Activated gamma-delta T cell (primary cell): ENCODE measurements at regions not wholly inside any gene's neighbourhood (a gene's known extent, or its start where the extent isn't known, plus 50 kb on each side); places are given as distances from the start of the nearest gene placed in this dataset.
"Not testable (repeated sequence)": the region's sequence is repeated elsewhere in the genome, so short reads cannot be mapped to it uniquely, and the experiment has no call there.

Experiments used
- DNase-seq: peaks from one replicate; lab custom pipeline; 2025; lab: John Stamatoyannopoulos, UW

DNA sequence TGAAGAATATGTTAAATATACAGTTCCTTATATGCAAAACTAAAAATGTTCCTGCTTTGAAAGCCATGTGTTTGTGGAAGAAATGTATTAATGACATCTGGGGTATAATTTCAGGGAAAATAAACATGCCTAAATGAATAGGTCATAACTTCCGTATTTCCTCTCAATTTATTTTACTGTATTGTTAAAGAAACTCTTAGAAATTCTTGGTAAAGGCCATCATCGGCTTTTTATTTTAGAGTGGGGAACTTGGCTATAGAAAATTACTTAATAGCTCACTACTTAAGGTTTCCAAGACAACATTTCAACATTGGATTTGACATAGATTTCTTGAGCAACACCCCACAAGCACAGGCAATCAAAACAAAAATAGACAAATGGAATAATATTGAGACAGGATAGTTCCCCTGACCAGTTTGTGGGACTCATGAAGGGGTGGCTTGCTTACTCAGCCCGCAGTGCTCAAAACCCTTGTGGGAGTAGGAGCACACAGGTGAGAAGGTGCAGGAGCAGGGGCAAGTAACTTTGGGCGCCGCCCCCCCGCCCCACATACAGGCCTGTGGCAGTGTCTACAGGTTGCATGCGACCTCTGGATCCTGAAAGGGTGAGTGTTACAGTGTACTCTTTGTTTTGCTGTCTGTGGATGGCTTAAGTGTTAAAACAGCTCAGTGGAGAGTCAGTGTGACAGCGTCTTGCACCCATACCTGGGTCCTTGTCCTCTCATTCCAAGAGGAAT lies 891.4 kb upstream of the C9orf72 start:
- no peak for DNase-seq

- DNase-seq = no peak
These were observed 898.0 kb upstream of the C9orf72 start for GRCh38 chr9:28471261-28471660.

GRCh38 chr9:28487561-28487960 lies 914.3 kb upstream of the C9orf72 start:
- no peak for DNase-seq

DNA sequence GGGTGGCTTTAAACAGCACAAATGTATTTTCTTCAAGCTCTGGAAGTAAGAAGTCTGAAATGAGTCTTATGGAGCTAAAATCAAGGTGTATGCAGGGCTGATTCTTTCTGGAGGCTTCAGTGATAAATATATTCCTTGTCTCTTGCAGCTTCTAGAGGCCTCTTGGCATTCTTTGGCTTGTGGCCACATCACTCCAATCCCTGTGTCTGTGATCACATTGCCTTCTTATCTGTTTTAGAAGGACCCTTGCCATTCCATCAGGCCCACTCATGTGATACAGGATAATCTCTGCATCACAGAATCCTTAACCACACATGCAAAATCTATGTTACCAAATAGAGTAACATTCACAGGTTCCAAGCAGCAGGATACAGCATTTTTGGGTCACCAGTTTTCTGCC lies 917.8 kb upstream of the C9orf72 start:
- DNase-seq = no peak

GRCh38 chr9:28498168-28498567 lies 924.9 kb upstream of the C9orf72 start:
- not testable (repeated sequence) for DNase-seq

DNA sequence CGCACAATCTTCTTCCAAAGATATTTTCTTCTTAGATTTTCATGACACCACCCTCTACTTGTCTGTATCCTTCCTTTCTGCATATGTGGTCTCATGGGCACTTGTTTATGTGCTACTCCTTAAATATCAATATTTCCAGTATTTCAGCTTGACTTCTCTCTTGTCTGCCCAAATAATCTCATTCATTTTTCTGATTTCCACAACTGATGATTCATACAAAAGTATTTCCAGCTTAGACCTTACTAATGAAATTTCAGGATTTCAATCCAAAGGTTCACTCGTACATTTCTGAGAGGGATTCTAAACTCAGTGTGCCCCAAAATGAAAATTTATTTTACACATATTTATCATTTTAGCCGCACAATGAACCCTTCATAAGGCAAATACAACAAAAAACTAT lies 928.9 kb upstream of the C9orf72 start:
- no peak for DNase-seq

GRCh38 chr9:28502741-28503140 lies 929.5 kb upstream of the C9orf72 start:
- no peak for DNase-seq

DNA sequence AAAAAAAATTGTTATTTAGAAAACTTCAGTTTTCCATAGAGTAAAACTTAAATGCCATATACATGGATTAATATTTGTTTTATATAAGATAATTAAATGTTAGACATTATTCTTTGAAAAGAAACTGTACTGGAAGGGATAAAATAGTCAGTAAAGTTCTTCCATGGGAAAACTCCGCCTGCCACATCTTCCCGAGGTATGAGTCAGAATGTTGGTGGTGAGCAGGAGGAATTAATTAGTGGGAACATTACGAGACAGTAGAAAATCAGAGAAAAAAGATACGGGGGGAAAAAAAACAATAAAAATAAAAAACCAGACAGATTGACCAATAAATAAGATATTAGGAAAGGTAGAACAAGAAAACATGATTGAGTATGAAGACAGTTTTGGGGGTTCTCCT lies 930.3 kb upstream of the C9orf72 start:
- no peak for DNase-seq

GRCh38 chr9:28518439-28518838 lies 945.2 kb upstream of the C9orf72 start:
- no peak for DNase-seq

GRCh38 chr9:28524309-28524708 lies 951.0 kb upstream of the C9orf72 start:
- DNase-seq = not testable (repeated sequence)

DNA sequence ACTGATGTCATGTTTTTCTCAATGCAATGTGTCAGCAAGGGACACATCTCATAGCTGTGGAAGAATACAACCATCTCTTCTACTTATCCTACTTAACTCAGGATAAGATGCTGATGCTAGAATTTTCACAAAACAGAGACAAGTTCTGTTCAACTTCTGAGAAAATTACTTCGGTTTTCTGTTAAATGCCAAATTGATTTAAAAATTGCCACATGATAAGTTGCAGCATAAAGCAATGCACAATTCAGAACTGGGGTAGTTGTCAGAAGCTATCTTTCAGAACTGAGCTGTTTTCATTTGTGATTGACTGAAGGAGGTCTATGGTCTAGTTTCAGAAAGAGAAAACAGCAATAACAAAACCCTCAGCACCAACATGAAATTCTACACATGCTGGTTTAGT lies 954.8 kb upstream of the C9orf72 start:
- DNase-seq = no peak

DNA sequence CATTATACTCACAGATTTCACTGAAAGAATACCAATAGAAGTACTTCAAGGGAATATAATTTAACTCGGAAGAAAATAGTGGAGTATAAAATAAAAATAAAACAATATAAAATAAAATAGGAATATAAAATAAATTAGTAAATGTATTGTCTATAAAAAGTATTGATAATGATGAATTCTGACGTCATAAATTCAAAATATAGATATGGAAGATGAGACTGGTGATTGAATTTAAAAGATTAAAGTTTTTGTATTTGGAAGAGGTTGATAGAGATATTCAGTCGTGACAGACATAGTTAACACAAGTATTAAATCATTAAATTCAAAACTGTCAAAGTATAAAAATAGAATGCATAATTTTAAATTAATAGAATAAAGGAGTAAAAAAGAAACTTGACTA lies 964.9 kb upstream of the C9orf72 start:
- no peak for DNase-seq

GRCh38 chr9:28539434-28540070 lies 966.3 kb upstream of the C9orf72 start:
- no peak for DNase-seq

GRCh38 chr9:28542928-28543327 lies 969.6 kb upstream of the C9orf72 start:
- no peak for DNase-seq

DNA sequence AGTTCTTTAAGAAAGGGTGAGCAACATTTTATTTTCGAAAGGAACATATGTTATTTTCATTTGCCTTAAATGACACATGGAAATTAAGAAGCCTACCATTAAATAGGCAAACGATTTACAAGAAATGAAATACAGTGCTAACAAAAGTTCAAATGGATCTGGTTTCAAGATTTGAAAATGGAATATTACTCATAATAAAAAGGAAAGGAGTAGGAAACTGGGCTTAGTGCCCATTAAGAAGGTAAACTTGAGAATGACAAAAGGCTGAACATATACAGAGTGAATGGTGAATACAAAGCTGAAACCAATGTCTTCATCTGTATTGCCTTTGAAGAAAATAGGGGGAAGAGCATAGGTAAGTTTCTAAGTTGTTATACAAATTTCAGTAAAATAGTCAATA lies 974.2 kb upstream of the C9orf72 start:
- DNase-seq = no peak

DNA sequence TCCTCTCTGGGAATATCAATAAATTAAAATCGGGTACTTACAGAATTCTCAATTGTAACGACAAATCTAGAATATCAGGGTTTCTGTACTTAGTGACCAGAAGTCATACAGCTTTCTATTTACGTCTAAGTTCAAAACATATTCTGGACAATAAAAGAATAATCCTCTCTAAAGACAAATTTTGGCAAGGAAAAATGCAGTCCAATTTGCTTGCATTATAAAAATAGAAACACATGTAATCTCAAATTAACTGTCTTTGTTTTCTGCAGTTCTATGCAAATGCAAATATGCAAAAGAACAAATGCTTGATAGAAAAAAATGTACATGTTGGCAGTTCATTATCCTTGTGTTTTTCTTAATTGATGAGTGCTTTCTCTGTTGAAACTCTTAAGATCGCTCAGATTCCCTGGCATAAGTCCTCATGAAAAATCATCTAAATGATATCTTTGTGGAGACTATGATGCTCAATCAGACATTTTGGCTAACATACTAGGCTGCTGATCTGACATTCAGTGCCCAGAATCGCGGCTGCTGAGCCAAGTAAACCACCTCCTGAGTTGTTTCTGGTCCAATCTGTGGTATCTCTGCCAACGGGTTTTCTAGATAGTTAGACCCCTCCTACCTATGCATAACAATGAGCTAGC lies 990.1 kb upstream of the C9orf72 start:
- no peak for DNase-seq

DNA sequence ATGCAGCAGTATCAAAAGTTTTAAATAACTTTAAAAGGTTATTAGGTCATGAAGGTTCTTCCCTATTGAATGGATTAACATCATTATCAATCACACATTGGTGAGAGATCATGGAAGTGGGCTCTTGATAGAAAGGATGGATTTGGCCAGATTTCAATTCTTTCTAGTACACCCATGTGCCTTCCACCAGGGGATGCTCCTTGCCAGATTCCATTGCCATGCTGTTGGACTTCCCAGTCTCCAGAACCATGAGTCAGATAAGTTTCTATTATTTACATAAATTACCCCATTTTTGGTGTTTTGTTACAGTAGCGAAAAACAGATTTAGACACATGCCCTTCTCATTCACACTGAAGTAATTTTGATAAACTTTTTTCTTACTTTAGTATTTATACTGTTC lies 1010.6 kb upstream of the C9orf72 start:
- no peak for DNase-seq

- DNase-seq = no peak
These were observed 1011.3 kb upstream of the C9orf72 start for GRCh38 chr9:28584542-28584941.

- no peak for DNase-seq
These were observed 1013.8 kb upstream of the C9orf72 start for GRCh38 chr9:28587052-28587451.

- DNase-seq = no peak
These were observed 1025.1 kb upstream of the C9orf72 start for GRCh38 chr9:28598408-28598807.

GRCh38 chr9:28600226-28600625 lies 1026.9 kb upstream of the C9orf72 start:
- no peak for DNase-seq

DNA sequence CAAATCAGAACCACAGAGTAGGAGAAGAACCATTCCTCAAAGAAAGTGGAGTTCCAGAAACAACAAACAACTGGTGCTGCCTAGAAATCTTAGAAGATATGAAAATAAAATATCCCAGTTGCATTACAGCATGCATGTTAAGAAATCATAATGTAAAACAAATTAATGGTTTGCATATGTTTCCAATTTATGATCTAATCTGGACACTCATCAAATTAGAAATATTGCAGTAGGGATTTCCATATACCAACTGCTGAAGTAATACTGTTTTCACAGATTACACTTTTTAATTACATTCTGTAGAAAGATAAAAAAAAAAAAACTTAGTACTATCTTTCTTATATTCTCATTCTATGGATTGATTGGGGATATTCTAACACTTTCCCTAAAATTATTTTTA lies 1034.6 kb upstream of the C9orf72 start:
- no peak for DNase-seq

DNA sequence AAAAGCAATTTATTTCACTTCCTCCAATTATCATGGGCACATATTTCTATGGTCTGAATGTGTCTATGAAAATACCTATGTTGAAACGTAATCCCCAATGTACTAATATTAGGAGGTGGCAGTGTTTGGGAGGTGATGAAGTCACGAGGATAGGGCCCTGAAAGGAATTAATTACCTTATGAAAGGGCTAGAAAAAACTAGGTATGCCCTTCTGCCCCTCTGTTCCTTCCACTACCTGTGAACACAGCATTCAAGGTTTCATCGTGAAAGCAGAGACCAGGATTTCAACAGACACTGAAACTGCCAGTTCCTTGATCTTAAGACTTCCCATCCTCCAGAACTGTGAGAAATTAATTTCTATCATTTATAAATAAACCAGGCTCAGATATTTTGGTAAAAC lies 1037.1 kb upstream of the C9orf72 start:
- DNase-seq = no peak
